Transverse colon (tissue), 4 donors: ENCODE measurements at regions not wholly inside any gene's neighbourhood (a gene's known extent, or its start where the extent isn't known, plus 50 kb on each side); places are given as distances from the start of the nearest gene placed in this dataset.

Experiments used
- DNase-seq: peaks from one replicate; pipeline ENCODE4 v3.0.0-alpha.2; 2019
- H3K27ac ChIP-seq, 4 donors: fragments of 200-600 bp; sonication (generic); 2 replicates each; pipeline ENCODE4 v1.5.1; 2016 to 2018; ENCODE audit warnings: inconsistent platforms in 4 of 4
- H3K27me3 ChIP-seq: fragments of 200-600 bp; sonication (generic); 2 replicates; pipeline ENCODE4 v1.5.1; 2017; ENCODE audit warnings: inconsistent platforms
- H3K36me3 ChIP-seq, 4 donors: fragments of 200-600 bp; sonication (generic); 2 replicates each; pipeline ENCODE4 v1.5.1; 2017 to 2019; ENCODE audit warnings: inconsistent platforms in 4 of 4
- H3K4me1 ChIP-seq, 4 donors: fragments of 200-600 bp; sonication (generic); 2 replicates each; pipeline ENCODE4 v1.5.1; 2017 to 2020; ENCODE audit warnings: inconsistent platforms in 4 of 4
- H3K4me3 ChIP-seq, 4 donors: fragments of 200-600 bp; sonication (generic); 1 replicate in 1 of 4; 2 replicates in 3 of 4; pipeline versions ENCODE4 v1.5.1 to v1.6.1; 2017 to 2019; ENCODE audit warnings: inconsistent platforms in 4 of 4
- H3K9me3 ChIP-seq, 2 donors: fragments of 200-600 bp; sonication (generic); 2 replicates each; pipeline ENCODE4 v1.5.1; 2017 to 2019; ENCODE audit warnings: inconsistent platforms in 2 of 2
- CTCF ChIP-seq, 5 experiments: fragments of 200-600 bp in 3 of 5; fragments of 450-650 bp in 2 of 5; sonication (generic) in 3 of 5; IDR thresholded peaks; 1 replicate in 2 of 5; 2 replicates in 3 of 5; pipeline ENCODE4 v1.5.1; 2016 to 2017; ENCODE audit warnings: antibody characterized with exemption in 5 of 5, inconsistent platforms in 3 of 5, mild to moderate bottlenecking in 2 of 5, moderate library complexity in 1 of 5
- EP300 ChIP-seq: sonication (generic); formaldehyde crosslinking; IDR thresholded peaks from one replicate; pipeline ENCODE4 v1.6.1; 2017; ENCODE audit warnings: antibody characterized with exemption, low read depth
- POLR2A ChIP-seq: fragments of 450-650 bp; IDR thresholded peaks from one replicate; pipeline ENCODE4 v1.6.1; 2016; ENCODE audit warnings: antibody characterized with exemption, mild to moderate bottlenecking, moderate library complexity
- POLR2AphosphoS5 ChIP-seq, 3 donors: sonication (generic); formaldehyde crosslinking; IDR thresholded peaks; one replicate each; pipeline ENCODE4 v1.6.1; 2016; ENCODE audit warnings: antibody characterized with exemption in 3 of 3
- WGBS, 2 donors: methylation state at CpG; one replicate each; pipeline ENCODE4 v1.1.5; 2018; ENCODE audit warnings: low coverage in 1 of 2; 5-methylcytosine and 5-hydroxymethylcytosine counted together
- in situ Hi-C, 4 donors: fragments of 200-750 bp; cut with MboI; loops; one replicate each; pipeline versions ENCODE4 v1.15.0 to v1.15.1; 2017; ENCODE audit warnings: low sequenced_read_pairs in 3 of 4, low pct_ligation_motif_present in 1 of 4, low pct_unique_long_range_greater_than_20kb in 1 of 4
- intact Hi-C: fragments of 100-400 bp; cut with DNase I; formaldehyde crosslinking; loops from one replicate; pipeline ENCODE4 v1.15.1; 2023; ENCODE audit warnings: low total_unique reads

GRCh38 chr2:129728035-129728972 is 251.2 kb upstream of the RAB6C start:
- Histone ChIP-seq H3K9me3 (no peaks in the 10 kb centered on the region), H3K27ac (no peak overlapping the region), H3K36me3 (no peaks in the 10 kb centered on the region), H3K4me1 (no peaks in the 10 kb centered on the region), H3K4me3 (no peak overlapping the region), H3K27me3 (no peaks in the 10 kb centered on the region)
- 65 to 79% methylated on average over 7 to 14 of the region's 14 CpGs for WGBS, 2 donors
- TF ChIP-seq POLR2AphosphoS5 (IDR thresholded peaks at IDR 0.05) (no peak), CTCF (IDR thresholded peaks at IDR 0.05) (no peak), EP300 (no peak)
- intact Hi-C loops (no loop called here), in situ Hi-C loops (no loop called here)
- no peak for DNase-seq

GRCh38 chr2:129729011-129729410 is 250.5 kb upstream of the RAB6C start:
- intact Hi-C loops, result no loop called here
- no peak for DNase-seq
- 83 to 89% methylated on average over 7 to 9 of the region's 9 CpGs for WGBS, 2 donors

GRCh38 chr2:129729646-129730045 is 249.8 kb upstream of the RAB6C start:
- DNase-seq, result no peak
- in situ Hi-C loops (no loop called here), intact Hi-C loops (no loop called here)
- H3K4me3 ChIP-seq, result no peak overlapping the region
- no peak overlapping the region for H3K27ac ChIP-seq
- TF ChIP-seq POLR2AphosphoS5 (IDR thresholded peaks at IDR 0.05), result no peak
- TF ChIP-seq CTCF (IDR thresholded peaks at IDR 0.05), result no peak
- no peak for TF ChIP-seq EP300
- TF ChIP-seq POLR2A, result no peak
- no peaks in the 10 kb centered on the region for H3K4me1 ChIP-seq
- no peaks in the 10 kb centered on the region for H3K36me3 ChIP-seq
- no peaks in the 10 kb centered on the region for H3K27me3 ChIP-seq
- 89 to 94% methylated on average over 3 to 4 of the region's 4 CpGs for WGBS, 2 donors
- no peaks in the 10 kb centered on the region for H3K9me3 ChIP-seq

More at GRCh38 chr2:129729011-129729410, 250.5 kb upstream of the RAB6C start:
- no peak for TF ChIP-seq CTCF (IDR thresholded peaks at IDR 0.05)
- H3K27me3 ChIP-seq, result no peaks in the 10 kb centered on the region
- no peak overlapping the region for H3K4me3 ChIP-seq
- in situ Hi-C loops, result no loop called here
- no peak overlapping the region for H3K27ac ChIP-seq
- no peaks in the 10 kb centered on the region for H3K36me3 ChIP-seq
- H3K4me1 ChIP-seq, result no peaks in the 10 kb centered on the region
- H3K9me3 ChIP-seq, result no peaks in the 10 kb centered on the region

- in situ Hi-C loops, result no loop called here
- WGBS, 2 donors, result 88% methylated on average over 4 of the region's 4 CpGs; no CpG with 5 or more reads in 1 of the 2 donors
- no peak for DNase-seq
These were observed 248.5 kb upstream of the RAB6C start for GRCh38 chr2:129730979-129731378.

More at GRCh38 chr2:129730979-129731378, 248.5 kb upstream of the RAB6C start:
- no peaks in the 10 kb centered on the region for H3K36me3 ChIP-seq
- H3K27ac ChIP-seq, result no peak overlapping the region
- no peaks in the 10 kb centered on the region for H3K9me3 ChIP-seq
- H3K4me1 ChIP-seq, result no peaks in the 10 kb centered on the region
- intact Hi-C loops, result no loop called here
- no peaks in the 10 kb centered on the region for H3K27me3 ChIP-seq
- H3K4me3 ChIP-seq, result no peak overlapping the region
- no peak for TF ChIP-seq CTCF (IDR thresholded peaks at IDR 0.05)
- TF ChIP-seq EP300, result no peak
- TF ChIP-seq POLR2A, result no peak
- no peak for TF ChIP-seq POLR2AphosphoS5 (IDR thresholded peaks at IDR 0.05)
